Fibroblast of the aortic adventitia (primary cell): ENCODE measurements at regions not wholly inside any gene's neighbourhood (a gene's known extent, or its start where the extent isn't known, plus 50 kb on each side); places are given as distances from the start of the nearest gene placed in this dataset.
"Not testable (repeated sequence)": the region's sequence is repeated elsewhere in the genome, so short reads cannot be mapped to it uniquely, and the experiment has no call there.

Source experiments
- DNase-seq: peaks from one replicate; pipeline ENCODE4 v3.0.0-alpha.2; 2010; ENCODE audit warnings: low read depth
- H3K4me3 ChIP-seq: 2 replicates; pipeline ENCODE4 v1.5.1; 2011; ENCODE audit warnings: low read depth, mild to moderate bottlenecking, control low read depth, low read length, moderate library complexity
- CTCF ChIP-seq: IDR thresholded peaks from 2 replicates; pipeline ENCODE4 v1.5.1; 2011; ENCODE audit warnings: mild to moderate bottlenecking, low read length, control low read depth, inconsistent platforms; ENCODE audit not compliant: insufficient read depth

- TF ChIP-seq CTCF: no peak
- no peak overlapping the region for H3K4me3 ChIP-seq
- DNase-seq: no peak
Observed at GRCh38 chr14:27881646-27882045, 884.9 kb upstream of the FOXG1 start.

GRCh38 chr14:27886256-27886655, 880.3 kb upstream of the FOXG1 start:
- no peak for TF ChIP-seq CTCF
- no peak for DNase-seq
- H3K4me3 ChIP-seq: no peak overlapping the region

GRCh38 chr14:27890259-27890658, 876.3 kb upstream of the FOXG1 start:
- TF ChIP-seq CTCF: no peak
- H3K4me3 ChIP-seq: no peak overlapping the region
- DNase-seq: no peak

GRCh38 chr14:27908484-27908883, 858.1 kb upstream of the FOXG1 start:
- DNase-seq, H3K4me3 ChIP-seq: not testable (repeated sequence)

GRCh38 chr14:27916326-27916725, 850.3 kb upstream of the FOXG1 start:
- TF ChIP-seq CTCF: no peak
- no peak overlapping the region for H3K4me3 ChIP-seq
- DNase-seq: no peak

- TF ChIP-seq CTCF: no peak
- DNase-seq: no peak
- H3K4me3 ChIP-seq: no peak overlapping the region
Observed at GRCh38 chr14:27917896-27918295, 848.7 kb upstream of the FOXG1 start.

- H3K4me3 ChIP-seq: no peak overlapping the region
- no peak for TF ChIP-seq CTCF
- no peak for DNase-seq
Observed at GRCh38 chr14:27927519-27927918, 839.1 kb upstream of the FOXG1 start.
